H1 (cell line): ENCODE measurements at regions not wholly inside any gene's neighbourhood (a gene's known extent, or its start where the extent isn't known, plus 50 kb on each side); places are given as distances from the start of the nearest gene placed in this dataset.

Experiments used
- CTCF ChIA-PET: fragments of 300-600 bp; sonication (Branson Sonifier 250); formaldehyde crosslinking; loops from one replicate; lab custom pipeline; 2021; ENCODE audit not compliant: partially characterized antibody; lab: Charles Lee
- POLR2A ChIA-PET: fragments of 300-600 bp; sonication (Branson Sonifier 250); formaldehyde crosslinking; loops from one replicate; lab custom pipeline; 2021; ENCODE audit warnings: inconsistent platforms; ENCODE audit not compliant: partially characterized antibody; lab: Charles Lee
- DNase-seq, 2 experiments: peaks; one replicate each; pipeline versions ENCODE4 v3.0.0 to v3.0.0-alpha.2; 2010 to 2022; ENCODE audit warnings: low spot score in 2 of 2, low read depth in 1 of 2, mixed read lengths in 1 of 2
- FAIRE-seq: peaks from 2 replicates; lab custom pipeline; 2011; peaks lifted over from hg19 to GRCh38; lab: Jason Lieb, UNC
- H2AFZ ChIP-seq: 2 replicates; pipeline ENCODE4 v1.8.1; 2012; ENCODE audit warnings: low read length, inconsistent platforms
- H2AK5ac ChIP-seq: 2 replicates; pipeline ENCODE4 v1.6.1; 2013; ENCODE audit warnings: low read depth, low read length
- H2BK120ac ChIP-seq: replicated peaks from 2 replicates; pipeline ENCODE3; 2013; ENCODE audit warnings: low read depth, low read length, inconsistent platforms
- H2BK12ac ChIP-seq: 2 replicates; pipeline ENCODE4 v1.6.1; 2013; ENCODE audit warnings: low read depth, low read length
- H2BK15ac ChIP-seq: 2 replicates; pipeline ENCODE4 v1.6.1; 2013; ENCODE audit warnings: low read length
- H2BK20ac ChIP-seq: 2 replicates; pipeline ENCODE4 v1.6.1; 2013; ENCODE audit warnings: low read length
- H2BK5ac ChIP-seq: 2 replicates; pipeline ENCODE4 v1.6.1; 2013; ENCODE audit warnings: low read depth, low read length
- H3K14ac ChIP-seq: 2 replicates; pipeline ENCODE4 v1.6.1; 2013; ENCODE audit warnings: inconsistent platforms; ENCODE audit not compliant: insufficient read length
- H3K18ac ChIP-seq: 2 replicates; pipeline ENCODE4 v1.6.1; 2013; ENCODE audit warnings: low read length; ENCODE audit errors: extremely low read depth
- H3K23ac ChIP-seq: 2 replicates; pipeline ENCODE4 v1.6.1; 2013; ENCODE audit warnings: inconsistent platforms; ENCODE audit not compliant: insufficient read length
- H3K23me2 ChIP-seq: 2 replicates; pipeline ENCODE4 v1.6.1; 2013; ENCODE audit warnings: low read depth, low read length
- H3K27ac ChIP-seq: 2 replicates; pipeline ENCODE4 v1.6.1; 2011; ENCODE audit warnings: low read depth, low read length, inconsistent platforms
- H3K27me3 ChIP-seq, 4 experiments: replicated peaks in 1 of 4; 1 replicate in 1 of 4; 2 replicates in 3 of 4; pipeline versions ENCODE4 v1.6.1 to v1.8.1; 2011 to 2013; ENCODE audit warnings: low read length in 3 of 4, mild to moderate bottlenecking in 3 of 4, inconsistent platforms in 2 of 4, mixed read lengths in 2 of 4, moderate library complexity in 1 of 4; ENCODE audit not compliant: control insufficient read depth in 3 of 4, insufficient read depth in 3 of 4; ENCODE audit errors: extremely low read depth in 1 of 4
- H3K36me3 ChIP-seq, 4 experiments: 2 replicates each; pipeline versions ENCODE4 v1.6.1 to v1.8.1; 2011 to 2013; ENCODE audit warnings: mild to moderate bottlenecking in 4 of 4, low read length in 3 of 4, moderate library complexity in 2 of 4, control low read depth in 1 of 4, inconsistent platforms in 1 of 4; ENCODE audit not compliant: insufficient read depth in 4 of 4, control insufficient read depth in 2 of 4
- H3K4ac ChIP-seq: replicated peaks from 2 replicates; pipeline ENCODE3; 2013; ENCODE audit warnings: low read length, low read depth, mixed read lengths, inconsistent platforms; ENCODE audit not compliant: insufficient read length
- H3K4me1 ChIP-seq, 4 experiments: replicated peaks in 1 of 4; 1 replicate in 1 of 4; 2 replicates in 3 of 4; pipeline versions ENCODE4 v1.6.1 to v1.8.1; 2011 to 2013; ENCODE audit warnings: low read length in 3 of 4, inconsistent platforms in 2 of 4, mixed read lengths in 1 of 4; ENCODE audit not compliant: insufficient read depth in 4 of 4, control insufficient read depth in 3 of 4
- H3K4me2 ChIP-seq, 2 experiments: 2 replicates each; pipeline versions ENCODE4 v1.6.1 to v1.8.1; 2011 to 2013; ENCODE audit warnings: low read depth in 2 of 2, low read length in 2 of 2, control low read depth in 1 of 2, inconsistent platforms in 1 of 2, mild to moderate bottlenecking in 1 of 2; ENCODE audit not compliant: insufficient read depth in 1 of 2
- H3K4me3 ChIP-seq, 4 experiments: fragments of 200-600, 300-600 bp in 1 of 4; sonication (generic), shearing (Covaris generic), sonication (Bioruptor Twin) in 1 of 4; 2 replicates each; pipeline versions ENCODE4 v1.5.1 to v1.8.1; 2011 to 2016; ENCODE audit warnings: low read length in 4 of 4, low read depth in 3 of 4, control low read depth in 2 of 4, inconsistent platforms in 2 of 4, mild to moderate bottlenecking in 2 of 4, mixed read lengths in 1 of 4, moderate library complexity in 1 of 4; ENCODE audit not compliant: insufficient read depth in 2 of 4; ENCODE audit errors: extremely low read depth in 1 of 4
- H3K56ac ChIP-seq: replicated peaks from 2 replicates; pipeline ENCODE3; 2013; ENCODE audit warnings: low read depth, mild to moderate bottlenecking, mixed read lengths, low read length, inconsistent platforms; ENCODE audit not compliant: insufficient read length
- H3K79me1 ChIP-seq: 2 replicates; pipeline ENCODE4 v1.6.1; 2013; ENCODE audit warnings: low read depth, low read length, control low read depth
- H3K79me2 ChIP-seq, 2 experiments: 2 replicates each; pipeline versions ENCODE4 v1.6.1 to v1.8.1; 2012 to 2013; ENCODE audit warnings: low read length in 2 of 2, mild to moderate bottlenecking in 2 of 2, inconsistent platforms in 1 of 2; ENCODE audit not compliant: insufficient read depth in 2 of 2, control insufficient read depth in 1 of 2
- H3K9ac ChIP-seq, 4 experiments: replicated peaks in 1 of 4; 1 replicate in 1 of 4; 2 replicates in 3 of 4; pipeline versions ENCODE4 v1.6.1 to v1.8.1; 2011 to 2013; ENCODE audit warnings: low read depth in 3 of 4, low read length in 3 of 4, control low read depth in 2 of 4, mild to moderate bottlenecking in 2 of 4, moderate library complexity in 2 of 4, inconsistent platforms in 1 of 4; ENCODE audit errors: extremely low read depth in 1 of 4
- H3K9me3 ChIP-seq, 2 experiments: 2 replicates each; pipeline versions ENCODE4 v1.6.1 to v1.8.1; 2012 to 2013; ENCODE audit warnings: mild to moderate bottlenecking in 2 of 2, moderate library complexity in 2 of 2, control low read depth in 1 of 2, inconsistent platforms in 1 of 2, low read depth in 1 of 2, low read length in 1 of 2, mixed read lengths in 1 of 2; ENCODE audit not compliant: insufficient read depth in 2 of 2
- H4K20me1 ChIP-seq, 2 experiments: replicated peaks in 1 of 2; 2 replicates each; pipeline versions ENCODE3 to v1.8.1; 2011 to 2013; ENCODE audit warnings: inconsistent platforms in 2 of 2, low read length in 2 of 2, mild to moderate bottlenecking in 1 of 2; ENCODE audit not compliant: insufficient read depth in 2 of 2, control insufficient read depth in 1 of 2
- H4K5ac ChIP-seq: 2 replicates; pipeline ENCODE4 v1.6.1; 2013; ENCODE audit warnings: low read length, low read depth, mixed read lengths, inconsistent platforms; ENCODE audit not compliant: insufficient read length
- H4K8ac ChIP-seq: 2 replicates; pipeline ENCODE4 v1.8.0; 2013; ENCODE audit warnings: mild to moderate bottlenecking, moderate library complexity, low read length, inconsistent platforms; ENCODE audit not compliant: insufficient read depth; ENCODE audit errors: extremely low read depth
- H4K91ac ChIP-seq: replicated peaks from 2 replicates; pipeline ENCODE3; 2013; ENCODE audit warnings: low read length, mixed read lengths, inconsistent platforms; ENCODE audit not compliant: insufficient read length
- BACH1 ChIP-seq: IDR thresholded peaks from 2 replicates; pipeline ENCODE4 v1.6.1; 2012; ENCODE audit warnings: low read length, improper control_type of control experiment
- MAFK ChIP-seq: IDR thresholded peaks from 2 replicates; pipeline ENCODE4 v1.6.1; 2012; ENCODE audit warnings: low read depth, mild to moderate bottlenecking, improper control_type of control experiment, low read length
- NRF1 ChIP-seq: IDR thresholded peaks from 2 replicates; pipeline ENCODE4 v1.6.1; 2011; ENCODE audit warnings: mild to moderate bottlenecking, low read depth, low read length, improper control_type of control experiment
- POLR2AphosphoS5 ChIP-seq: IDR thresholded peaks from 2 replicates; pipeline ENCODE4 v1.6.1; 2011; ENCODE audit warnings: low read depth, low read length
- WGBS, 2 experiments: shearing (Covaris generic) in 1 of 2; methylation state at CpG; one replicate each; pipeline versions ENCODE4 v1.1.6 to v1.1.7; 2013 to 2015; ENCODE audit warnings: low lambda C conversion rate in 2 of 2, mixed read lengths in 2 of 2, inconsistent platforms in 1 of 2, low coverage in 1 of 2, missing lambda C conversion rate in 1 of 2; ENCODE audit not compliant: insufficient replicate concordance in 2 of 2, insufficient coverage in 1 of 2, insufficient read length in 1 of 2; ENCODE audit errors: extremely low coverage in 1 of 2, missing lambda C conversion rate in 1 of 2; 5-methylcytosine and 5-hydroxymethylcytosine counted together

DNA sequence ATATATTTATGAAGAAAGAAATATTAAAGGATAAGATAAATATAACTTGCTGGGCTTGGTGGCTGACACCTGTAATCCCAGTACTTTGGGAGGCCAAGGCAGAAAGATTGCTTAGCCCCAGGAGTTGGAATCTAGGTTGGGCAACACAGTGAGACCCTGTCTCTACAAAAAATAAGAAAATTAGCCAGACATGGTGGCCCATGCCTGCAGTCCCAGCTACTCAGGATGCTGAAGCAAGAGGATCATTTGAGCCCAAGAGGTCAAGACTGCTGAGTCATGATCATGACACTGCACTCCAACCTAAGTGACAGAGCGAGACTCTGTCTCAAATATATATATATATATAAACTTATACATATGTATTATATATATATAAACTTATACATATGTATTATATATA is 164.0 kb downstream of the MRPL14 start:
- H3K9ac ChIP-seq = no peak overlapping the region

More for the DNA sequence above, 164.0 kb downstream of the MRPL14 start:
- Histone ChIP-seq H3K4ac (no peak overlapping the region), H3K79me1 (no peaks in the 10 kb centered on the region), H3K4me1 (peaks cover 0 to 8% (median 0%) of the 10 kb centered on the region in 4 experiments; a peak in 3 of 7 replicates), H3K4me3 (no peak overlapping the region), H2BK5ac (no peak overlapping the region), H2BK120ac (no peak overlapping the region), H2AFZ (no peak overlapping the region), H3K14ac (no peak overlapping the region), H2AK5ac (no peak overlapping the region), H3K18ac (no peak overlapping the region), H3K23ac (no peak overlapping the region), H4K91ac (no peak overlapping the region), H3K4me2 (no peak overlapping the region), H4K5ac (no peak overlapping the region), H2BK15ac (no peak overlapping the region), H3K79me2 (no peaks in the 10 kb centered on the region), H3K56ac (no peak overlapping the region), H2BK12ac (no peak overlapping the region), H2BK20ac (no peak overlapping the region), H3K9me3 (no peaks in the 10 kb centered on the region), H3K27ac (no peak overlapping the region), H4K8ac (no peak overlapping the region), H3K27me3 (no peaks in the 10 kb centered on the region), H3K36me3 (no peaks in the 10 kb centered on the region), H4K20me1 (no peaks in the 10 kb centered on the region), H3K23me2 (no peaks in the 10 kb centered on the region)
- DNase-seq (peak in 1 of 2 experiments; percentile 32), FAIRE-seq (no peak)
- CTCF ChIA-PET = interaction anchor here (11.1 kb wide), 1 partner anchor 10 kb away, joined by 103 read pairs; no protein-coding TSS in a partner anchor
- no peak for TF ChIP-seq POLR2AphosphoS5
- TF ChIP-seq BACH1 = peak; percentile 93
- no peak for TF ChIP-seq NRF1
- peak; percentile 72 for TF ChIP-seq MAFK
- 93% methylated on average over 1 of the region's 1 CpG; no CpG with 5 or more reads in 1 of the 2 experiments for WGBS, 2 experiments
- POLR2A ChIA-PET = interaction anchor here (0.6 kb wide), 1 partner anchor 271 kb away, joined by 3 read pairs; no protein-coding TSS in a partner anchor
